ENCODE measurements at regions not wholly inside any gene's neighbourhood (a gene's known extent, or its start where the extent isn't known, plus 50 kb on each side); places are given as distances from the start of the nearest gene placed in this dataset.

DNA sequence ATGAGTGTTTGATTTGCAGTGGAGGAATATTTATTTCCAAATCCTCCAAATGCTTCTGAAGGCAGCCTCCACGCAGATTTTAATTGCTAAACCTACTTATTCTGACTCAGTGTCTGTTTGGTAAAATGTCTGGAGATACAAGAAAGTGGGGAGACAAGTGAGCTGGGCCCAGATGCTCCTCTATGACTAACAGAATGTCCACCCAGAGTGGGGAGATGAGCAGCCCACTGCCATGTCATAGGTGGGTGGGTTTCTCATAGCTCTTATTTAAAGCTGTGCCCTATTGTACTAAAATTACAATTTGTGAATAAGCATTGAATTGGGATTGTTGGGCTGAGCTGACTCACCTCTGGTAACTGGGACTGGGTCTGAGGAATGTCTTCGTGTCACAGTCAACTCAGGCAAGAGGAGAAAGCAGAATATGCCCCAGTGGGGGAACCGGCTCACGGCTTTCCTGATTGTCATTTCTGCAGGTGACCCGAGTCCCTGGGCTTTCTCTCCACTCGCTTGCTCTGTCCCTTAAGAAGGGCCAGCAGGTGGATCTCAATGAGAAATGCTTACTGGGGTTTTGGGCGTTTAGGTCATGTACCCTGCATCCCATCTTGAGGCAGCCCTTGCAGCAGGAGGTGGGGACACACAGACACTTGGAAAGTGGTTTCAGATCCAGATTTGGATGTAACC, 116.3 kb upstream of the SPRED2 start:
- TF ChIP-seq ZNF121 (tag by site-specific recombination; IDR thresholded peaks at IDR 0.05), result no peak
- TF ChIP-seq ZNF362 (tag by site-specific recombination; IDR thresholded peaks at IDR 0.05), result no peak
- no peak for TF ChIP-seq ZNF513 (tag by site-specific recombination; IDR thresholded peaks at IDR 0.05)
- TF ChIP-seq, protein P1, sequence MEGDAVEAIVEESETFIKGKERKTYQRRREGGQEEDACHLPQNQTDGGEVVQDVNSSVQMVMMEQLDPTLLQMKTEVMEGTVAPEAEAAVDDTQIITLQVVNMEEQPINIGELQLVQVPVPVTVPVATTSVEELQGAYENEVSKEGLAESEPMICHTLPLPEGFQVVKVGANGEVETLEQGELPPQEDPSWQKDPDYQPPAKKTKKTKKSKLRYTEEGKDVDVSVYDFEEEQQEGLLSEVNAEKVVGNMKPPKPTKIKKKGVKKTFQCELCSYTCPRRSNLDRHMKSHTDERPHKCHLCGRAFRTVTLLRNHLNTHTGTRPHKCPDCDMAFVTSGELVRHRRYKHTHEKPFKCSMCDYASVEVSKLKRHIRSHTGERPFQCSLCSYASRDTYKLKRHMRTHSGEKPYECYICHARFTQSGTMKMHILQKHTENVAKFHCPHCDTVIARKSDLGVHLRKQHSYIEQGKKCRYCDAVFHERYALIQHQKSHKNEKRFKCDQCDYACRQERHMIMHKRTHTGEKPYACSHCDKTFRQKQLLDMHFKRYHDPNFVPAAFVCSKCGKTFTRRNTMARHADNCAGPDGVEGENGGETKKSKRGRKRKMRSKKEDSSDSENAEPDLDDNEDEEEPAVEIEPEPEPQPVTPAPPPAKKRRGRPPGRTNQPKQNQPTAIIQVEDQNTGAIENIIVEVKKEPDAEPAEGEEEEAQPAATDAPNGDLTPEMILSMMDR (tag by site-specific recombination; IDR thresholded peaks at IDR 0.05), result no peak
- no peak for TF ChIP-seq ZNF146 (tag by site-specific recombination; IDR thresholded peaks at IDR 0.05)
- TF ChIP-seq ZNF274 (IDR thresholded peaks at IDR 0.05; ENCODE audit: low read length), result no peak
- no peak for TF ChIP-seq ZNF274 (tag by site-specific recombination; IDR thresholded peaks at IDR 0.05; ENCODE audit: borderline replicate concordance)
- TF ChIP-seq, protein P2, sequence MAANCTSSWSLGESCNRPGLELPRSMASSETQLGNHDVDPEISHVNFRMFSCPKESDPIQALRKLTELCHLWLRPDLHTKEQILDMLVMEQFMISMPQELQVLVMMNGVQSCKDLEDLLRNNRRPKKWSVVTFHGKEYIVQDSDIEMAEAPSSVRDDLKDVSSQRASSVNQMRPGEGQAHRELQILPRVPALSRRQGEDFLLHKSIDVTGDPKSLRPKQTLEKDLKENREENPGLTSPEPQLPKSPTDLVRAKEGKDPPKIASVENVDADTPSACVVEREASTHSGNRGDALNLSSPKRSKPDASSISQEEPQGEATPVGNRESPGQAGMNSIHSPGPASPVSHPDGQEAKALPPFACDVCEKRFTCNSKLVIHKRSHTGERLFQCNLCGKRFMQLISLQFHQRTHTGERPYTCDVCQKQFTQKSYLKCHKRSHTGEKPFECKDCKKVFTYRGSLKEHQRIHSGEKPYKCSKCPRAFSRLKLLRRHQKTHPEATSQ (tag by site-specific recombination; IDR thresholded peaks at IDR 0.05), result no peak
- no peak for TF ChIP-seq ZFP41 (tag by site-specific recombination; IDR thresholded peaks at IDR 0.05; ENCODE audit: borderline replicate concordance)
